Kidney epithelial cell (primary cell): ENCODE measurements at regions not wholly inside any gene's neighbourhood (a gene's known extent, or its start where the extent isn't known, plus 50 kb on each side); places are given as distances from the start of the nearest gene placed in this dataset.

ENCODE experiments used
- DNase-seq: peaks from one replicate; pipeline ENCODE4 v3.0.0-alpha.2; 2010; ENCODE audit warnings: low read depth
- H3K27me3 ChIP-seq: 2 replicates; pipeline ENCODE4 v1.6.0; 2011; ENCODE audit warnings: low read length; ENCODE audit not compliant: control insufficient read depth, insufficient read depth
- H3K36me3 ChIP-seq: 2 replicates; pipeline ENCODE4 v1.5.1; 2011; ENCODE audit warnings: low read length; ENCODE audit not compliant: control insufficient read depth, insufficient read depth
- H3K4me3 ChIP-seq: 2 replicates; pipeline ENCODE4 v1.5.1; 2011; ENCODE audit warnings: low read depth, mild to moderate bottlenecking, control low read depth, low read length
- CTCF ChIP-seq: IDR thresholded peaks from 2 replicates; pipeline ENCODE4 v1.5.1; 2011; ENCODE audit warnings: mild to moderate bottlenecking, moderate library complexity, low read length, control low read depth, inconsistent platforms; ENCODE audit not compliant: insufficient read depth, poor library complexity, severe bottlenecking

DNA sequence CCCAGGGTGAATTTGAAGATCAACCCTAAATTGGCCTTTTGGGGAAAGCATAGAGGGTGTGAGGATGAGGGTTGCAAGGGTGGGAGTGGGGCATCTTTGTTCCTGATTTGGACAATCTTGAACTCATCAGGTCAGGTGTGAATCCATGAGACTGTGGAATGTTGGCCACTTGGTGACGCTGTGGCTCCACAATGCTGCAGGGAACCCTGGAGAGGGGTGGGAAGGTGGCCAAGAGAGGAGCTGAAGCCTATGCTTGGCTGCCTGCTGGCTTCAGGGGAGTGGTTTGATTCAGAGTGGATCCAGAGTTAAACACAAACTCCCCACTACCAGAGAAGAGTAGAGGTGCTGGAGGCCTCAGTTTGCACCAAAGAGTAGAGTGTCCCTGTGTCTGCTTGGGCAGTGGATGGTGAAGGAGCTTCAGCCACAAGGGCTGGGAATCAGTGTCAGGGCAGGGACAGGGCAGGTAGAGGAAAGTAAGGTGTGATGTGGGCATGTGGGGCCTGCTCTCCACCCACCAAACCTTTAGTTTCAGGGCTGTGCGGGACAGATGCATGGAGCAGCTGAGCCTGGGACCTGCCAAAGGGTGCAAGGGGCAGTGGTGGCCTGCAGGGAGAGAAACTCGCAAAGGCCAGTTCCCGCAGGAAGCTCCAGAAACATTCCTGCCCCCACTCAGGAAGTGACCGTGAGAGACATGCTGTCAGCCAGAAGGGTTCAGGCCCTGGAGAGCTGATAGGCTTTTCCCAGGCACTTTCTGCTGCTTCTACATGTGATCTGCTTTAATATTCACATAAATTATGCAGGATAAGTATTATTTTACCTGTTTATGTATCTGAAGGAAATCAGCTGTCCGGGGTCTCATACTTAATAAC, 81.0 kb upstream of the PRSS58 start:
- TF ChIP-seq CTCF: peak; percentile 42
- no peaks in the 10 kb centered on the region for H3K36me3 ChIP-seq
- DNase-seq: no peak
- no peak overlapping the region for H3K4me3 ChIP-seq
- H3K27me3 ChIP-seq: no peaks in the 10 kb centered on the region

- H3K27me3 ChIP-seq: no peaks in the 10 kb centered on the region
- H3K4me3 ChIP-seq: no peak overlapping the region
- no peaks in the 10 kb centered on the region for H3K36me3 ChIP-seq
- no peak for TF ChIP-seq CTCF
- DNase-seq: no peak
Measured at GRCh38 chr7:142337054-142338001, 79.5 kb upstream of the PRSS58 start.

GRCh38 chr7:142334806-142335205, 76.9 kb upstream of the PRSS58 start:
- Histone ChIP-seq H3K4me3 (no peak overlapping the region), H3K36me3 (no peaks in the 10 kb centered on the region), H3K27me3 (no peaks in the 10 kb centered on the region)
- no peak for DNase-seq
- no peak for TF ChIP-seq CTCF

- no peaks in the 10 kb centered on the region for H3K27me3 ChIP-seq
- no peak for TF ChIP-seq CTCF
- no peak overlapping the region for H3K4me3 ChIP-seq
- DNase-seq: no peak
- no peaks in the 10 kb centered on the region for H3K36me3 ChIP-seq
Measured at GRCh38 chr7:142334236-142334635, 76.4 kb upstream of the PRSS58 start.

- no peak for TF ChIP-seq CTCF
- Histone ChIP-seq H3K27me3 (no peaks in the 10 kb centered on the region), H3K4me3 (no peak overlapping the region), H3K36me3 (no peaks in the 10 kb centered on the region)
- DNase-seq: no peak
Measured at GRCh38 chr7:142332421-142332820, 74.6 kb upstream of the PRSS58 start.
